HG03025 (cell line): ENCODE measurements at regions not wholly inside any gene's neighbourhood (a gene's known extent, or its start where the extent isn't known, plus 50 kb on each side); places are given as distances from the start of the nearest gene placed in this dataset.
A peak's percentile ranks its signal among the peaks of the same experiment; 100 is the strongest.
"Not testable (repeated sequence)": the region's sequence is repeated elsewhere in the genome, so short reads cannot be mapped to it uniquely, and the experiment has no call there.

Experiments
- ATAC-seq: cut with Tn5 transposase; IDR thresholded peaks from one replicate; pipeline ENCODE4 v1.9.1; 2021; ENCODE audit warnings: mild to moderate bottlenecking, moderate library complexity; ENCODE audit not compliant: unreplicated experiment, low FRiP score

DNA sequence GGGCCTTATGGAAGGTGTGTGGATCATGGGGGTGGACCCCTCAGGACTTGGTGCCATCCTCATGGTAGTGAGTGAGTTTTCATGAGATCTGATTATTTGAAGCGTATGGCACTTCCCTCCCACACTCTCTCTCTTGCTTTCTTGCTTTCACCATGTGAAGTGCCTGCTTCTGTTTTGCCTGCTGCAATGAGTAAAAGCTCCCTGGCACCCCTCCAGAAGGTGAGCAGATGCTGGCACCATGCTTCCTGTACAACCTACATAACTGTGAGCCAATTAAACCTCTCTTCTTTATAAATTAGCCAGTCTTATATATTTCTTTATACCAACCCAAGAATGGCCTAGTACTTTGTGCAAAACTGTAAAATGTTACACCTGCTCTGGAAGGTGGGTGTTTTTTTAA is 396.8 kb upstream of the HS3ST5 start:
- no peak for ATAC-seq

DNA sequence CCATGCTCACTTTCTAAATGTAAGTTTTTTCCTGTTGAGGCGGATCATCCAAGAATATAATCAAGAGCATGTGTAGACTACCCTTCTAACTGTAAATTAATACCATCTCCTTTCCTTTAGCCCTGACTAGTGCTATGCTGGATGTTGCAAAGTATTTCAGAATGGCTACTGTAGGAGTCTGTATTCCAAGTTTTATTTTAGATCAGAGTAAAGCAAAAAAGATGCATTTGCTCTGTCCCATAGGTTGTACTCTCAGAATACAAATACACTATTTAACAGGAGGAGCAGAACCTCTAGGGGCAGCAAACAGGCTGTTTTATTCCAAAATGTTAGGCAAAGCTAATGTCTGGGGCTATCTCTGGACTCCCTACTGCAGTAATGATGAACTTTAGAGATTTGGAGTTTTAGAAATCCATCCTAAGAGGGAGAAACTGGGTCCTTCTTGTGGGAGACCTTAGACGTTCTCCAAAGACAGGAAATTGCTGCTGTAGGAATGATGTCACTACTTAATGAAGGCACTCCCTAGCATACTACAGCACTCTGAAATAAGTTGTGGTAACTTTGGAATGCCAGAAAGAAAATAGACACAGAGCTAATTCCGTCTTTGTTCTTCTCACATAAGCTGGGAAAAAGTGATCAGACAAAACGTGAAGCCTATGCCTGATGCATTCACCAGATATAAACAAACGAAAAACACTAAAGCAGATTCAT is 392.4 kb upstream of the HS3ST5 start:
- no peak for ATAC-seq

DNA sequence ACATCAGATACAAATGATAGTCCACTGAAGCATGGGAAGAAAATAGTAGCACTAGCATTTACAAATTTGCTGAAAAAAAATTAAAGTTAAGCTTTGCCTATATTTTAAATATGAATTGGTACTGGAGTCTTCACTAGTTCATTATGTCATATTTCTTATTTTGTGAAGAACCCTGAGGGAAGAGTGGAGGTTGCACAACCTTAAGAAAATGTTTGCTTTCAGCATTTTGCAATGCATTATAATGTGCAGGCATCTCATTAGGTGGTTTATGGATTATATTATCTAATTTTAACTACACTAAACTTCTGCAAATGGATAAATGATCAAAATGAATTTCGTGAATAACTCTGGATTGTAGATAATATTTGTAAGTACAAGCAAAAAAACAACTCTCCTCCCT is 390.8 kb upstream of the HS3ST5 start:
- no peak for ATAC-seq

- ATAC-seq, result no peak
These were observed 376.0 kb upstream of the HS3ST5 start for GRCh38 chr6:114718716-114719270.

- no peak for ATAC-seq
These were observed 375.4 kb upstream of the HS3ST5 start for GRCh38 chr6:114718186-114718585.

- peak; percentile 32 for ATAC-seq
These were observed 372.1 kb upstream of the HS3ST5 start for GRCh38 chr6:114714836-114715507.

DNA sequence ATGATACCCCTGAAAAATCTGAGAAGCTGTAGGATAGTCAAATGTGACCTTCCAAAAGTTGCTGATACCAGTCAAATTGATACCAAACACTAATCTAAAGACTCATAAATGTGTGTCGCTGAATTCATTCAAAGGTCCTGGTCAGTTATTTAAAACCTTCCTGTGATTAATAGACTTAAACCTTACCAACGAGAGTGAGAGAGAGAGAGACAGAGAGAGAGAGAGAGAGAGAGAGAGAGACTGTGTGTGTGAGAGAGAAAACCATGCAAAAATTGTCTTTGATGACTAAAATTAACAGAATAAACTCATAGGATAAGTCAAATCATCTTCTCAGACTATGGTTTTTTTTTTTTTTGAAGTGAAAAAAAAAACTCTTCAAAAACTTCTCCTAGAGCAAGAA is 370.9 kb upstream of the HS3ST5 start:
- ATAC-seq, result no peak

- ATAC-seq, result peak; percentile 62
These were observed 369.4 kb upstream of the HS3ST5 start for GRCh38 chr6:114712129-114712662.

GRCh38 chr6:114707081-114707620 is 364.3 kb upstream of the HS3ST5 start:
- ATAC-seq, result no peak

DNA sequence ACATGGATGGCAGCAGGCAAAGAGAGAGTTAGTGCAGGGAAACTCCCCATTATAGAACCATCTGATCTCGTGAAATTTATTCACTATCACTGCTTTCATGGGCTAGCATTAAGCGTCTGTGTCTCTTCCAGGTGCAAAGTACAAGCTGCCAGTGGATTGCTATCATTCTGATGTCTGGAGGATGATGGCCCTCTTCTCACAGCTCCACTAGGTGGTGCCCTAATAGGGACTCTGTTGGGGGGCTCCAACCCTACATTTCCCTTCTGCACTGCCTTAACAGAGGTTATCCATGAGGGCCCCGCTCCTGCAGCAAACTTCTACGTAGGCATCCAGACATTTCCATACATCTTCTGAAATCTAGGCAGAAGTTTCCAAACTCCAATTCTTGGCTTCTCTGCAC is 347.8 kb upstream of the HS3ST5 start:
- ATAC-seq, result no peak

DNA sequence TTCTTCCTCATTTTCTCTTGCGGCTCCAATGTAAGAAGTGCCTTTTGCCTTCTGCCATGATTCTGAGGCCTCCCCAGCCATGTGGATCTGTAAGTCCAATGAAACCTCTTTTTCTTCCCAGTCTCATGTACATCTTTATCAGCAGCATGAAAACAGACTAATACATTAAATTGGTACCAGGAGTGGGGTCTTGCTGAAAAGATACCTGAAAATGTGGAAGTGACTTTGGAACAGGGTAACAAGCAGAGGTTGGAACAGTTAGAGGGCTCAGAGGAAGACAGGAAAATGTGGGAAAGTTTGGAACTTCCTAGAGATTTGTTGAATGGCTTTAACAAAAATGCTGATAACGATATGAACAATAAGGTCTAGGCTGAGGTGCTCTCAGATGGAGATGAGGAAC is 316.7 kb upstream of the HS3ST5 start:
- no peak for ATAC-seq

GRCh38 chr6:114651611-114652010 is 308.8 kb upstream of the HS3ST5 start:
- no peak for ATAC-seq

- ATAC-seq, result no peak
These were observed 308.1 kb upstream of the HS3ST5 start for GRCh38 chr6:114650891-114651290.

DNA sequence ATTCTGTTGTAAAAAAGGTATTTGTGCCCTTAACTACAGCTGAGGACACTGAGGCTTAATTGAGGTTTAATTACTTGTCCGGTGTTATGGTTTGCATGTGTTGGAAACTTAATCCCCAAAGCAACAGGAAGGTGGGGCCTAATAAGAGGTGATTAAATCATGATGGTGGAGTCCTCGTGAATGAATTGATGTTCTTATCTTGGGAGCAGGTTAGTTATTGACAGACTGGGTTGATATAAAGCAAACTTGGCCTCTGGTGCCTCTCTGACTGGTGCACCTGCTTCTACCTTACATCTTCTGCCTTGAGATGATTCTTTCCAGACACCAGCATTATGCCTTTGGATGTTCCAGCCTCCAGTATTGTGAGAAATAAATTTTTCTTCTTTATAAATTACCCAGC is 306.5 kb upstream of the HS3ST5 start:
- ATAC-seq, result no peak

- no peak for ATAC-seq
These were observed 306.0 kb upstream of the HS3ST5 start for GRCh38 chr6:114648847-114649246.

- ATAC-seq, result no peak
These were observed 295.5 kb upstream of the HS3ST5 start for GRCh38 chr6:114638341-114638740.

DNA sequence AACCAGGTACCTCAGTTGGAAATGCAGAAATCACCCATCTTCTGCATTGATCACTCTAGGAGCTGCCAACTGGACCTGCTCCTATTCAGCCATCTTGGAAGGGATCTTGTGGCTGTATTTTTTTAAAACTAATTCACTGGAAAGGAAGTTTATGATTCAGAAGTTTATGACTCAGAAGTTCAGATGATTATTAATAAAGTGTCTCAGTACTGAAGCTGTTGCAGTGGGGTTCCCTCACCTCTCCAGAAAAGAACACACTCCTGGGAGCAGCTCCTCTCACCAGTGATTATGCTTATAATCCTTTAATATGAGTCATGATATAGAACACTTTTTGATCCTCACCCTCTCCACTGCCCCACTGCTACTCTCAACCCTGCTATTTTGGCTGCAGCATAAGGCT is 291.2 kb upstream of the HS3ST5 start:
- no peak for ATAC-seq

DNA sequence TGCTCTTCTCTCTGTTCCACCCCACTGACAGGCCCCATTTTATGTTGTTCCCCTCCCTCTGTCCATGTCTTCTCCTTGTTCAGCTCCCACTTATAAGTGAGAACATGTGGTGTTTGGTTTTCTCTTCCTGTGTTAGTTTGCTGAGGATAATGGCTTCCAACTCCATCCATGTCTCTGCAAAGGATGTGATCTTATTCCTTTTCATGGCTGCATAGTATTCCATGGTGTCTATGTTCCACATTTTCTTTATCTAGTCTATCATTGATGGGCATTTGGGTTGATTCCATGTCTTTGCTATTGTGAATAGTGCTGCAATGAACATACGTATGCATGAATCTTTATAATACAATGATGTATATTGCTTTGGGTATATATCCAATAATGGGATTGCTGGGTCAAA is 283.4 kb upstream of the HS3ST5 start:
- ATAC-seq, result not testable (repeated sequence)

DNA sequence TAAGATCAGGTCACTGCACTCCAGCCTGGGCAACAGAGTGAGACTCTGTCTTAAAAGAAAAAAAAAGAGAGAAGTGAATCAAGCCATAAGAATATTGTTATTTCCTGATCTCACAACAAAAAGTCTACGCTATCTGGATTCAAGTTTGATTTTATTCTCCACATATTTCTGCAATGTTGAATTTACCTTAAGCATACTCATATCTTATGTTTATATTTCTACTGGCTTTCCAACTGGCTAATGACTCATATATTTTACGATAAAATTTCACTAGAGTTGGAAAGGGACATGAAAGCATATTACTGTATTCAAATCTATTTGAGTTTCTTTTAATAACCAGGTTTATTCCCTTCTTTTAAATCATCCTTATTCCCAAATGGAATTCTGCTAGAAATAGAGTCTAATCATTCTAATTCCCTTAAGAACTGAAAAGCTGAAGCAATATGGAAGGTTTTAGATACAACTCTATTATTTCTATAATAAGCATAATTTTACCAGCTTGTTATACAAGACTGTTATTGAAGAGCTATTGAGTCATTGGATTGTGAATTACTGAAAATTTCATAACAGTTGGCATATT is 276.9 kb upstream of the HS3ST5 start:
- no peak for ATAC-seq

DNA sequence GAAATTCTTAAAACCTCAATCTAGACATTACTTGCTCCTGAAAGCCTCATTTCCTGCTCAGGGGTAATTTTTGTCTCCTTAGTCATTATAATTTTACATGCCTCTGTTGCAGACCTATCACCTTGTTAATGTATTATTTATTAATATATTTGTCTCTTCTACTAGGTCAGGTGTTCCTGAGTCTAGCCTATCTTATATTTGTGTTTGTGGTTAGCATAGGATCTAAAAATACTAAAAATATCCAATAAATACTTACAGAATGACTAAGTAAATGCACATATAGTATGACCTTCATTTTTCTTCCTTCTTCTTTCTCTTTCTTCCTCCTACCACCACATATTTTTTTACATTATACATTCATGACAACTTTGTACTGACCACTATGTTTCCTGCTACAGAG is 268.9 kb upstream of the HS3ST5 start:
- ATAC-seq, result no peak

DNA sequence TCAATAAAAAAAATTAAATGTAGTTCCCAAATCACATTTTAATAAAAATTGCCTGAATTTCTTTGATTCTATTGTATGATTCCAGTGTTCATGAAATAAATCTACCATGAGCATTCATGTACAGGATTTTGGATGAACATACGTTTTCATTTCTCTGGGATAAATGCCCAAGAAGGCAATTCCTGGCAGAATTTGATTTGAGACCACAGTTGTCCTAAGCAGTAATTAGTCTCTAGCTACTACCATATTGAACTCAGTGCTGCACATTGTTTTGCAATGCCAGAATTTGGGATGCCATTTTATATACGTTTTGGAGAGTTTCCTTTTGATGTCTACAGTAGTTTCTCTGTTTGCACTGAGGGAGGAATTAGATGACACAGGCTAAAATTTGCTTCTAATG is 265.3 kb upstream of the HS3ST5 start:
- ATAC-seq, result no peak
